ENCODE measurements at regions not wholly inside any gene's neighbourhood (a gene's known extent, or its start where the extent isn't known, plus 50 kb on each side); places are given as distances from the start of the nearest gene placed in this dataset.

GRCh38 chr5:119945691-119946090 is 316.3 kb downstream of the FAM170A start:
- TF ChIP-seq ZNF202 (tag by site-specific recombination; IDR thresholded peaks at IDR 0.05; ENCODE audit: borderline replicate concordance) (no peak), ZNF324 (tag by site-specific recombination; IDR thresholded peaks at IDR 0.05) (no peak), ZNF350 (tag by site-specific recombination; IDR thresholded peaks at IDR 0.05) (no peak), KLF7 (tag by site-specific recombination; IDR thresholded peaks at IDR 0.05; ENCODE audit: borderline replicate concordance) (no peak), ZNF121 (tag by site-specific recombination; IDR thresholded peaks at IDR 0.05) (no peak), SP2 (tag by site-specific recombination; IDR thresholded peaks at IDR 0.05) (no peak), ZNF132 (tag by site-specific recombination; IDR thresholded peaks at IDR 0.05; ENCODE audit: borderline replicate concordance) (no peak), ZNF670 (tag by site-specific recombination; IDR thresholded peaks at IDR 0.05; ENCODE audit: low read depth) (no peak), ZBTB11 (tag by site-specific recombination; conservative IDR thresholded peaks at IDR 0.05; ENCODE audit: low read depth) (no peak), ZSCAN23 (tag by site-specific recombination; IDR thresholded peaks at IDR 0.05) (no peak), ZNF548 (tag by site-specific recombination; IDR thresholded peaks at IDR 0.05) (no peak), ZBTB17 (tag by site-specific recombination; IDR thresholded peaks at IDR 0.05) (no peak), ZBTB26 (tag by site-specific recombination; optimal IDR thresholded peaks at IDR 0.05) (no peak)
- CTCF ChIA-PET = no interaction called here
- Histone ChIP-seq H3K4me3 (ENCODE audit: low read depth, low read length) (no peak overlapping the region), H3K9me3 (ENCODE audit: control insufficient read depth, insufficient read depth, low read depth, low read length) (no peaks in the 10 kb centered on the region), H3K4me1 (ENCODE audit: control insufficient read depth, insufficient read depth, low read length) (no peaks in the 10 kb centered on the region), H3K27ac (ENCODE audit: extremely low read depth, low read depth, low read length) (no peak overlapping the region), H3K36me3 (ENCODE audit: control insufficient read depth in 2 of 2, insufficient read depth in 1 of 2, low read length in 2 of 2) (no peaks in the 10 kb centered on the region)
- POLR2A ChIA-PET = no interaction called here

- ChIA-PET CTCF (no interaction called here), POLR2A (no interaction called here)
- TF ChIP-seq REPIN1 (tag by site-specific recombination; IDR thresholded peaks at IDR 0.05; ENCODE audit: low read depth) (no peak), ZNF148 (tag by site-specific recombination; IDR thresholded peaks at IDR 0.05; ENCODE audit: borderline replicate concordance) (no peak), ZNF768 (tag by site-specific recombination; IDR thresholded peaks at IDR 0.05) (no peak), ZNF248 (tag by site-specific recombination; IDR thresholded peaks at IDR 0.05) (no peak), ZNF76 (tag by site-specific recombination; IDR thresholded peaks at IDR 0.05; ENCODE audit: borderline replicate concordance, low read depth) (no peak), ZSCAN4 (tag by site-specific recombination; IDR thresholded peaks at IDR 0.05) (no peak), AEBP2 (tag by site-specific recombination; IDR thresholded peaks at IDR 0.05; ENCODE audit: borderline replicate concordance) (no peak), ZNF433 (tag by site-specific recombination; IDR thresholded peaks at IDR 0.05; ENCODE audit: low read depth) (no peak), ZBTB44 (tag by site-specific recombination; IDR thresholded peaks at IDR 0.05) (no peak), ZBTB21 (tag by site-specific recombination; IDR thresholded peaks at IDR 0.05) (no peak)
- Histone ChIP-seq H3K4me3 (ENCODE audit: low read depth, low read length) (no peak overlapping the region), H3K4me1 (ENCODE audit: control insufficient read depth, insufficient read depth, low read length) (no peaks in the 10 kb centered on the region), H3K36me3 (ENCODE audit: control insufficient read depth in 2 of 2, insufficient read depth in 1 of 2, low read length in 2 of 2) (no peaks in the 10 kb centered on the region), H3K27ac (ENCODE audit: extremely low read depth, low read depth, low read length) (no peak overlapping the region), H3K9me3 (ENCODE audit: control insufficient read depth, insufficient read depth, low read depth, low read length) (no peaks in the 10 kb centered on the region)
These were observed 318.8 kb downstream of the FAM170A start for GRCh38 chr5:119948162-119948561.

All from HEK293 (cell line).